Erythroblast (primary cell): ENCODE measurements at regions not wholly inside any gene's neighbourhood (a gene's known extent, or its start where the extent isn't known, plus 50 kb on each side); places are given as distances from the start of the nearest gene placed in this dataset.

Experiments
- GATA1 ChIP-seq: IDR thresholded peaks from 2 replicates; pipeline ENCODE4 v1.6.1; 2011; ENCODE audit warnings: low read depth, mild to moderate bottlenecking, control low read depth, low read length, moderate library complexity
- POLR2A ChIP-seq: IDR thresholded peaks from 2 replicates; pipeline ENCODE4 v1.6.1; 2011; ENCODE audit warnings: mild to moderate bottlenecking, low read length

GRCh38 chr13:44219577-44220548, 153.8 kb upstream of the SERP2 start:
- TF ChIP-seq POLR2A (no peak), GATA1 (no peak)
